ENCODE measurements at regions not wholly inside any gene's neighbourhood (a gene's known extent, or its start where the extent isn't known, plus 50 kb on each side); places are given as distances from the start of the nearest gene placed in this dataset.

- no peak for DNase-seq
Measured at GRCh38 chr2:173647681-173648311, 293.1 kb downstream of the CDCA7 start.

GRCh38 chr2:173648816-173649215, 294.1 kb downstream of the CDCA7 start:
- no peak for DNase-seq

GRCh38 chr2:173649527-173650219, 295.0 kb downstream of the CDCA7 start:
- DNase-seq: no peak

- no peak for DNase-seq
Measured at GRCh38 chr2:173651891-173652290, 297.2 kb downstream of the CDCA7 start.

- DNase-seq: no peak
Measured at GRCh38 chr2:173652311-173652710, 297.6 kb downstream of the CDCA7 start.

- DNase-seq: no peak
Measured at GRCh38 chr2:173652767-173653431, 298.2 kb downstream of the CDCA7 start.

- no peak for DNase-seq
Measured at GRCh38 chr2:173653432-173653805, 298.7 kb downstream of the CDCA7 start.

GRCh38 chr2:173654161-173654895, 299.7 kb downstream of the CDCA7 start:
- DNase-seq: no peak

GRCh38 chr2:173654896-173655265, 300.2 kb downstream of the CDCA7 start:
- no peak for DNase-seq

GRCh38 chr2:173656086-173656485, 301.4 kb downstream of the CDCA7 start:
- no peak for DNase-seq

GRCh38 chr2:173657996-173658717, 303.5 kb downstream of the CDCA7 start:
- no peak for DNase-seq

- DNase-seq: no peak
Measured at GRCh38 chr2:173658946-173659371, 304.3 kb downstream of the CDCA7 start.

- no peak for DNase-seq
Measured at GRCh38 chr2:173659509-173659908, 304.8 kb downstream of the CDCA7 start.

GRCh38 chr2:173661586-173661985, 303.6 kb downstream of the SP3 start:
- DNase-seq: no peak

- no peak for DNase-seq
Measured at GRCh38 chr2:173663353-173663752, 301.8 kb downstream of the SP3 start.

GRCh38 chr2:173663835-173664512, 301.2 kb downstream of the SP3 start:
- no peak for DNase-seq

- DNase-seq: no peak
Measured at GRCh38 chr2:173664513-173664910, 300.7 kb downstream of the SP3 start.

- no peak for DNase-seq
Measured at GRCh38 chr2:173666171-173666888, 298.8 kb downstream of the SP3 start.

GRCh38 chr2:173667014-173667413, 298.2 kb downstream of the SP3 start:
- DNase-seq: no peak

GRCh38 chr2:173667415-173667814, 297.8 kb downstream of the SP3 start:
- no peak for DNase-seq
